H1 (cell line): ENCODE measurements at regions not wholly inside any gene's neighbourhood (a gene's known extent, or its start where the extent isn't known, plus 50 kb on each side); places are given as distances from the start of the nearest gene placed in this dataset.
"Not testable (repeated sequence)": the region's sequence is repeated elsewhere in the genome, so short reads cannot be mapped to it uniquely, and the experiment has no call there.

Experiments
- CTCF ChIA-PET: fragments of 300-600 bp; sonication (Branson Sonifier 250); formaldehyde crosslinking; loops from one replicate; lab custom pipeline; 2021; ENCODE audit not compliant: partially characterized antibody; lab: Charles Lee
- POLR2A ChIA-PET: fragments of 300-600 bp; sonication (Branson Sonifier 250); formaldehyde crosslinking; loops from one replicate; lab custom pipeline; 2021; ENCODE audit warnings: inconsistent platforms; ENCODE audit not compliant: partially characterized antibody; lab: Charles Lee
- DNase-seq, 2 experiments: peaks; one replicate each; pipeline versions ENCODE4 v3.0.0 to v3.0.0-alpha.2; 2010 to 2022; ENCODE audit warnings: low spot score in 2 of 2, low read depth in 1 of 2, mixed read lengths in 1 of 2
- FAIRE-seq: peaks from 2 replicates; lab custom pipeline; 2011; peaks lifted over from hg19 to GRCh38; lab: Jason Lieb, UNC
- H2AFZ ChIP-seq: 2 replicates; pipeline ENCODE4 v1.8.1; 2012; ENCODE audit warnings: low read length, inconsistent platforms
- H2AK5ac ChIP-seq: 2 replicates; pipeline ENCODE4 v1.6.1; 2013; ENCODE audit warnings: low read depth, low read length
- H2BK120ac ChIP-seq: replicated peaks from 2 replicates; pipeline ENCODE3; 2013; ENCODE audit warnings: low read depth, low read length, inconsistent platforms
- H2BK12ac ChIP-seq: 2 replicates; pipeline ENCODE4 v1.6.1; 2013; ENCODE audit warnings: low read depth, low read length
- H2BK15ac ChIP-seq: 2 replicates; pipeline ENCODE4 v1.6.1; 2013; ENCODE audit warnings: low read length
- H2BK20ac ChIP-seq: 2 replicates; pipeline ENCODE4 v1.6.1; 2013; ENCODE audit warnings: low read length
- H2BK5ac ChIP-seq: 2 replicates; pipeline ENCODE4 v1.6.1; 2013; ENCODE audit warnings: low read depth, low read length
- H3K14ac ChIP-seq: 2 replicates; pipeline ENCODE4 v1.6.1; 2013; ENCODE audit warnings: inconsistent platforms; ENCODE audit not compliant: insufficient read length
- H3K18ac ChIP-seq: 2 replicates; pipeline ENCODE4 v1.6.1; 2013; ENCODE audit warnings: low read length; ENCODE audit errors: extremely low read depth
- H3K23ac ChIP-seq: 2 replicates; pipeline ENCODE4 v1.6.1; 2013; ENCODE audit warnings: inconsistent platforms; ENCODE audit not compliant: insufficient read length
- H3K23me2 ChIP-seq: 2 replicates; pipeline ENCODE4 v1.6.1; 2013; ENCODE audit warnings: low read depth, low read length
- H3K27ac ChIP-seq: 2 replicates; pipeline ENCODE4 v1.6.1; 2011; ENCODE audit warnings: low read depth, low read length, inconsistent platforms
- H3K27me3 ChIP-seq, 4 experiments: replicated peaks in 1 of 4; 1 replicate in 1 of 4; 2 replicates in 3 of 4; pipeline versions ENCODE4 v1.6.1 to v1.8.1; 2011 to 2013; ENCODE audit warnings: low read length in 3 of 4, mild to moderate bottlenecking in 3 of 4, inconsistent platforms in 2 of 4, mixed read lengths in 2 of 4, moderate library complexity in 1 of 4; ENCODE audit not compliant: control insufficient read depth in 3 of 4, insufficient read depth in 3 of 4; ENCODE audit errors: extremely low read depth in 1 of 4
- H3K36me3 ChIP-seq, 4 experiments: 2 replicates each; pipeline versions ENCODE4 v1.6.1 to v1.8.1; 2011 to 2013; ENCODE audit warnings: mild to moderate bottlenecking in 4 of 4, low read length in 3 of 4, moderate library complexity in 2 of 4, control low read depth in 1 of 4, inconsistent platforms in 1 of 4; ENCODE audit not compliant: insufficient read depth in 4 of 4, control insufficient read depth in 2 of 4
- H3K4ac ChIP-seq: replicated peaks from 2 replicates; pipeline ENCODE3; 2013; ENCODE audit warnings: low read length, low read depth, mixed read lengths, inconsistent platforms; ENCODE audit not compliant: insufficient read length
- H3K4me1 ChIP-seq, 4 experiments: replicated peaks in 1 of 4; 1 replicate in 1 of 4; 2 replicates in 3 of 4; pipeline versions ENCODE4 v1.6.1 to v1.8.1; 2011 to 2013; ENCODE audit warnings: low read length in 3 of 4, inconsistent platforms in 2 of 4, mixed read lengths in 1 of 4; ENCODE audit not compliant: insufficient read depth in 4 of 4, control insufficient read depth in 3 of 4
- H3K4me2 ChIP-seq, 2 experiments: 2 replicates each; pipeline versions ENCODE4 v1.6.1 to v1.8.1; 2011 to 2013; ENCODE audit warnings: low read depth in 2 of 2, low read length in 2 of 2, control low read depth in 1 of 2, inconsistent platforms in 1 of 2, mild to moderate bottlenecking in 1 of 2; ENCODE audit not compliant: insufficient read depth in 1 of 2
- H3K4me3 ChIP-seq, 4 experiments: fragments of 200-600, 300-600 bp in 1 of 4; sonication (generic), shearing (Covaris generic), sonication (Bioruptor Twin) in 1 of 4; 2 replicates each; pipeline versions ENCODE4 v1.5.1 to v1.8.1; 2011 to 2016; ENCODE audit warnings: low read length in 4 of 4, low read depth in 3 of 4, control low read depth in 2 of 4, inconsistent platforms in 2 of 4, mild to moderate bottlenecking in 2 of 4, mixed read lengths in 1 of 4, moderate library complexity in 1 of 4; ENCODE audit not compliant: insufficient read depth in 2 of 4; ENCODE audit errors: extremely low read depth in 1 of 4
- H3K56ac ChIP-seq: replicated peaks from 2 replicates; pipeline ENCODE3; 2013; ENCODE audit warnings: low read depth, mild to moderate bottlenecking, mixed read lengths, low read length, inconsistent platforms; ENCODE audit not compliant: insufficient read length
- H3K79me1 ChIP-seq: 2 replicates; pipeline ENCODE4 v1.6.1; 2013; ENCODE audit warnings: low read depth, low read length, control low read depth
- H3K79me2 ChIP-seq, 2 experiments: 2 replicates each; pipeline versions ENCODE4 v1.6.1 to v1.8.1; 2012 to 2013; ENCODE audit warnings: low read length in 2 of 2, mild to moderate bottlenecking in 2 of 2, inconsistent platforms in 1 of 2; ENCODE audit not compliant: insufficient read depth in 2 of 2, control insufficient read depth in 1 of 2
- H3K9ac ChIP-seq, 4 experiments: replicated peaks in 1 of 4; 1 replicate in 1 of 4; 2 replicates in 3 of 4; pipeline versions ENCODE4 v1.6.1 to v1.8.1; 2011 to 2013; ENCODE audit warnings: low read depth in 3 of 4, low read length in 3 of 4, control low read depth in 2 of 4, mild to moderate bottlenecking in 2 of 4, moderate library complexity in 2 of 4, inconsistent platforms in 1 of 4; ENCODE audit errors: extremely low read depth in 1 of 4
- H3K9me3 ChIP-seq, 2 experiments: 2 replicates each; pipeline versions ENCODE4 v1.6.1 to v1.8.1; 2012 to 2013; ENCODE audit warnings: mild to moderate bottlenecking in 2 of 2, moderate library complexity in 2 of 2, control low read depth in 1 of 2, inconsistent platforms in 1 of 2, low read depth in 1 of 2, low read length in 1 of 2, mixed read lengths in 1 of 2; ENCODE audit not compliant: insufficient read depth in 2 of 2
- H4K20me1 ChIP-seq, 2 experiments: replicated peaks in 1 of 2; 2 replicates each; pipeline versions ENCODE3 to v1.8.1; 2011 to 2013; ENCODE audit warnings: inconsistent platforms in 2 of 2, low read length in 2 of 2, mild to moderate bottlenecking in 1 of 2; ENCODE audit not compliant: insufficient read depth in 2 of 2, control insufficient read depth in 1 of 2
- H4K5ac ChIP-seq: 2 replicates; pipeline ENCODE4 v1.6.1; 2013; ENCODE audit warnings: low read length, low read depth, mixed read lengths, inconsistent platforms; ENCODE audit not compliant: insufficient read length
- H4K8ac ChIP-seq: 2 replicates; pipeline ENCODE4 v1.8.0; 2013; ENCODE audit warnings: mild to moderate bottlenecking, moderate library complexity, low read length, inconsistent platforms; ENCODE audit not compliant: insufficient read depth; ENCODE audit errors: extremely low read depth
- H4K91ac ChIP-seq: replicated peaks from 2 replicates; pipeline ENCODE3; 2013; ENCODE audit warnings: low read length, mixed read lengths, inconsistent platforms; ENCODE audit not compliant: insufficient read length
- MAFK ChIP-seq: IDR thresholded peaks from 2 replicates; pipeline ENCODE4 v1.6.1; 2012; ENCODE audit warnings: low read depth, mild to moderate bottlenecking, improper control_type of control experiment, low read length
- TBP ChIP-seq: IDR thresholded peaks from 2 replicates; pipeline ENCODE4 v1.6.1; 2011; ENCODE audit warnings: low read depth, low read length, improper control_type of control experiment
- TEAD4 ChIP-seq: IDR thresholded peaks from 2 replicates; pipeline ENCODE4 v1.6.1; 2012; ENCODE audit warnings: low read depth, low read length, inconsistent platforms, mixed read lengths
- WGBS, 2 experiments: shearing (Covaris generic) in 1 of 2; methylation state at CpG; one replicate each; pipeline versions ENCODE4 v1.1.6 to v1.1.7; 2013 to 2015; ENCODE audit warnings: low lambda C conversion rate in 2 of 2, mixed read lengths in 2 of 2, inconsistent platforms in 1 of 2, low coverage in 1 of 2, missing lambda C conversion rate in 1 of 2; ENCODE audit not compliant: insufficient replicate concordance in 2 of 2, insufficient coverage in 1 of 2, insufficient read length in 1 of 2; ENCODE audit errors: extremely low coverage in 1 of 2, missing lambda C conversion rate in 1 of 2; 5-methylcytosine and 5-hydroxymethylcytosine counted together

DNA sequence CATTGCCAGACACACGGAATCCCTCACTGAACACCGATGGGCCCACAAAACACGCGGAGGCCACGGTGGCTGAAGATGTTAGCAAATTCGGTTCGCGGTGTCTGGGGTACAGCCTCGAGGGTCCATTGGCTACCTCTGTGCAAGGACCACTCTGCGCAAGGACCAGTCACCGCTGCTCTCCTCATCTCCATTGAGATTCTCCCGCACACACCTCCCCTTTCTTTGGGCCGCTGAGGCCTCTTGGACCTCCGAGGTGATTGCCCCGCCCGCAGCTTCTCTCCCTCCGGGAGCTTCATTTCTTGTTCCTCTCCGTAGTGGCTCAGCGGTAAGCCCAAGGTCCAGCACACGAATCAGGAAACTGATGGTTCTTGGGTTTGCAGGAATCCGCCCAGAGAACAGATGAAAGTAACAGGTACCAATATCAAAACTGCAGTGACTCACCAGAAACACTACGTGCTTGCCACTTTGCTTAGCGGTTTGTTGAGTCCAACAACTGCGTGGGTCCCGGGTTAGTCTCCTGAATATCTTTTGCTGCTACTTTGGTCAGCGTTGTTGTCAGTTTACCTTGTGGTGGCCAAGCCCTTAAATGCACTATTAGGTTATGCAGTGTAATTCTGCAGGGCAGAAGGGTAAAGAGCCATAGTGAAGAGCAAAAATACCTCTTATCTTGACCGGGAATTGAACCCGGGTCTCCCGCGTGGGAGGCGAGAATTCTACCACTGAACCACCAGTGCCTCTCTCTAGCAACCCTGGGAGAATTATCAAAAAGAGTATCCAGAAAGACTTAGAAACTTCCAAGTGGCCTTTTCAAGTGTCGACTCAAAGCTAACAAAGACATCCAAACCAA, 126.8 kb downstream of the PPIAL4A start:
- H3K23ac ChIP-seq, H4K91ac ChIP-seq, H3K4ac ChIP-seq, H3K18ac ChIP-seq, POLR2A ChIA-PET, H4K5ac ChIP-seq, H3K79me1 ChIP-seq, H3K4me1 ChIP-seq, H4K20me1 ChIP-seq, H3K56ac ChIP-seq, H2AK5ac ChIP-seq, H3K23me2 ChIP-seq, CTCF ChIA-PET, H2BK5ac ChIP-seq, H3K9ac ChIP-seq, H2BK20ac ChIP-seq, H2BK15ac ChIP-seq, H3K79me2 ChIP-seq, H3K27me3 ChIP-seq, H3K14ac ChIP-seq, FAIRE-seq, H2BK120ac ChIP-seq, H4K8ac ChIP-seq, H3K27ac ChIP-seq, H2AFZ ChIP-seq, H3K36me3 ChIP-seq, H3K9me3 ChIP-seq, H3K4me3 ChIP-seq, H3K4me2 ChIP-seq, H2BK12ac ChIP-seq: not testable (repeated sequence)
- DNase-seq = peak in 1 of 2 experiments; percentile 83
- peak; percentile 73; the same call in 1 of the 2 replicates for TF ChIP-seq MAFK
- TF ChIP-seq TBP = peak; percentile 97
- peak; percentile 27; the same call in 1 of the 2 replicates for TF ChIP-seq TEAD4
- WGBS, 2 experiments = 50% methylated on average over 14 of the region's 32 CpGs; no CpG with 5 or more reads in 1 of the 2 experiments
